Breast epithelium (tissue), 3 donors: ENCODE measurements at regions not wholly inside any gene's neighbourhood (a gene's known extent, or its start where the extent isn't known, plus 50 kb on each side); places are given as distances from the start of the nearest gene placed in this dataset.

Experiments used
- CTCF ChIP-seq, 3 donors: fragments of 450-650 bp; IDR thresholded peaks; one replicate each; pipeline ENCODE4 v1.5.1; 2016 to 2017; ENCODE audit warnings: antibody characterized with exemption in 3 of 3, mild to moderate bottlenecking in 3 of 3, moderate library complexity in 3 of 3
- POLR2AphosphoS5 ChIP-seq, 3 donors: sonication (generic); formaldehyde crosslinking; IDR thresholded peaks; one replicate each; pipeline ENCODE4 v1.6.1; 2017; ENCODE audit warnings: antibody characterized with exemption in 3 of 3

DNA sequence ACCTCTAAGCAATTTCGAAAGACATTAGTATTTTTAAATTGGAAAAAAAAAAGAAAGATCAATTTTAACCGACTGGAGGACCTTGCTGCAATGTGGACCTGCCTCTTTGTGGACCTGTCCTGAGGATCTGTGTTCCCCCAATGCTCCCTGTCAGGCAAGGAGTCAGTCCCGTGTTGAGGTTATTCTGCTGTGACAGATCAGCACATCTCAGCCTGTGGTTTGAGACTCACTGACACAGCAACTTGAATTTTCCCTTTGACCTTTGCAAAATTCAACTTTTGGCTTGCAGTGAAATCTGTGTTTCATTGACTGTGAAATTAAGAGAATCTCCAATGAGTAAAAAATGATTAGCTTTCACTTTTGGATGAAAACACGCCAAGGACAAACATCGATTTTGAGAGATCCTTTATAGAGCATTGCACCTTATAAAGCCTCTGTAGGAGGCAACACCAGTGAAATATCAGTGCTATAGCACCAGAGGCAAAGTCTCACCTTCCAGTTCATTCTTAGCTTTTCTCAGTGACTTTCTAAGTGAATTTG is 186.9 kb downstream of the GPAT3 start:
- no peak for TF ChIP-seq CTCF (IDR thresholded peaks at IDR 0.05)
- no peak for TF ChIP-seq POLR2AphosphoS5 (IDR thresholded peaks at IDR 0.05)
